Endothelial cell of umbilical vein (primary cell): ENCODE measurements at regions not wholly inside any gene's neighbourhood (a gene's known extent, or its start where the extent isn't known, plus 50 kb on each side); places are given as distances from the start of the nearest gene placed in this dataset.
"Not testable (repeated sequence)": the region's sequence is repeated elsewhere in the genome, so short reads cannot be mapped to it uniquely, and the experiment has no call there.

Source experiments
- BruUV-seq: library from RNA; stranded (reverse); fragments of 400-500 nt; replicated peaks from 2 replicates; lab custom pipeline; 2021; lab: Mats Ljungman, UMichigan
- CTCF ChIA-PET: fragments of 300-600, 350-600 bp; sonication (Branson Sonifier 250); formaldehyde crosslinking; loops from one replicate; lab custom pipeline; 2021; ENCODE audit warnings: antibody characterized with exemption, inconsistent platforms; lab: Charles Lee
- POLR2A ChIA-PET: fragments of 300-600, 350-600 bp; sonication (Branson Sonifier 250); formaldehyde crosslinking; loops from one replicate; lab custom pipeline; 2021; ENCODE audit warnings: antibody characterized with exemption, inconsistent platforms; lab: Charles Lee
- DNase-seq: peaks from one replicate; pipeline ENCODE4 v3.0.0-alpha.2; 2011; ENCODE audit warnings: low read depth, low spot score
- FAIRE-seq: peaks from 2 replicates; lab custom pipeline; 2011; peaks lifted over from hg19 to GRCh38; lab: Jason Lieb, UNC
- H2AFZ ChIP-seq: 2 replicates; pipeline ENCODE4 v1.6.0; 2012; ENCODE audit warnings: low read depth, low read length, control low read depth, inconsistent platforms
- H3K27ac ChIP-seq: 2 replicates; pipeline ENCODE4 v1.5.1; 2011; ENCODE audit warnings: low read depth, mild to moderate bottlenecking, control low read depth, low read length, moderate library complexity; ENCODE audit not compliant: insufficient read depth
- H3K27me3 ChIP-seq, 2 experiments: 2 replicates each; pipeline versions ENCODE4 v1.6.0 to v1.6.1; 2011; ENCODE audit warnings: low read length in 2 of 2, mixed read lengths in 1 of 2; ENCODE audit not compliant: control insufficient read depth in 2 of 2, insufficient read depth in 2 of 2
- H3K36me3 ChIP-seq, 2 experiments: 2 replicates in 1 of 2; 3 replicates in 1 of 2; pipeline ENCODE4 v1.5.1; 2011; ENCODE audit warnings: low read length in 2 of 2, mild to moderate bottlenecking in 1 of 2, moderate library complexity in 1 of 2; ENCODE audit not compliant: control insufficient read depth in 2 of 2, insufficient read depth in 2 of 2; ENCODE audit errors: extremely low read depth in 1 of 2
- H3K4me1 ChIP-seq: 3 replicates; pipeline ENCODE4 v1.5.1; 2011; ENCODE audit warnings: mild to moderate bottlenecking, low read length; ENCODE audit not compliant: control insufficient read depth, insufficient read depth; ENCODE audit errors: extremely low read depth
- H3K4me2 ChIP-seq: 2 replicates; pipeline ENCODE4 v1.6.1; 2011; ENCODE audit warnings: low read length, control low read depth, mixed read lengths; ENCODE audit not compliant: insufficient read depth
- H3K4me3 ChIP-seq, 3 experiments: fragments of 200-600 bp in 1 of 3; sonication (generic), shearing (Covaris generic) in 1 of 3; replicated peaks in 1 of 3; 2 replicates each; pipeline ENCODE4 v1.5.1; 2011 to 2016; ENCODE audit warnings: control low read depth in 3 of 3, low read length in 3 of 3, mild to moderate bottlenecking in 2 of 3, inconsistent platforms in 1 of 3, low read depth in 1 of 3, moderate library complexity in 1 of 3; ENCODE audit not compliant: insufficient read depth in 1 of 3
- H3K79me2 ChIP-seq: 2 replicates; pipeline ENCODE4 v1.6.0; 2012; ENCODE audit warnings: low read length, inconsistent platforms; ENCODE audit not compliant: control insufficient read depth, insufficient read depth
- H3K9ac ChIP-seq: replicated peaks from 2 replicates; pipeline ENCODE3; 2011; ENCODE audit warnings: low read length, control low read depth; ENCODE audit not compliant: insufficient read depth; ENCODE audit errors: extremely low read depth
- H3K9me1 ChIP-seq: replicated peaks from 3 replicates; pipeline ENCODE4 v1.6.0; 2011; ENCODE audit warnings: mild to moderate bottlenecking, low read length; ENCODE audit not compliant: control insufficient read depth, insufficient read depth; ENCODE audit errors: extremely low read depth
- H3K9me3 ChIP-seq: replicated peaks from 2 replicates; pipeline ENCODE4 v1.5.1; 2012; ENCODE audit warnings: low read length, inconsistent platforms; ENCODE audit not compliant: control insufficient read depth, insufficient read depth
- H4K20me1 ChIP-seq: replicated peaks from 2 replicates; pipeline ENCODE3; 2011; ENCODE audit warnings: mild to moderate bottlenecking, low read length; ENCODE audit not compliant: control insufficient read depth, insufficient read depth; ENCODE audit errors: extremely low read depth
- dilution Hi-C: fragments of 300-500 bp; cut with MboI; formaldehyde crosslinking; loops from one replicate; pipeline ENCODE4 v1.15.0; 2019; ENCODE audit warnings: low sequenced_read_pairs; ENCODE audit not compliant: extremely low pct_ligation_motif_present
- intact Hi-C: fragments of 100-400 bp; cut with micrococcal nuclease; formaldehyde crosslinking; loops from one replicate; pipeline ENCODE4 v1.10.0; 2022

GRCh38 chr16:15192197-15192596 is 98.1 kb upstream of the RRN3 start:
- H3K9me3 ChIP-seq, H3K27ac ChIP-seq, H4K20me1 ChIP-seq, CTCF ChIA-PET, BruUV-seq, H3K4me1 ChIP-seq, H3K4me3 ChIP-seq, H2AFZ ChIP-seq, H3K9ac ChIP-seq, dilution Hi-C loops, H3K4me2 ChIP-seq, H3K36me3 ChIP-seq, H3K27me3 ChIP-seq, POLR2A ChIA-PET, H3K9me1 ChIP-seq, intact Hi-C loops, FAIRE-seq, DNase-seq, H3K79me2 ChIP-seq: not testable (repeated sequence)

DNA sequence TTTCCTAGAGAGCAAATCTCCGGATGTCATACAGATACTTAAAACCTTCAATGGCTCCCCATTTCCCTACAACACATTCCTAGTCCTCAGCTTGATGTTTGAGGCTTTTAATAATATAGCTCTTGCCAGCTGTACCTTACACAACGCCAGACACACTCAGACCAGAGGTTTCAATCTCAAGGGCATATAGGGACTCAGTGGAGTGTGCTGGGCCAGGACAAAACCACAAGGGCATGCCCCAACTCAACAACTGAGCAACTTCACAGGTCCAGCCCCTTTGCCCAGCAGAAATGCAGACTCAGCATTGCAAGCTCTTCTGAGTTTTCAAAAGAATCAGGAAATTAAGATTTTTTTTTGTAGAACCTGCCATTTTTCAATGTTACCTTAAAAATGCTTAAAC is 95.4 kb upstream of the RRN3 start:
- H3K27ac ChIP-seq, dilution Hi-C loops, H3K9me1 ChIP-seq, H3K36me3 ChIP-seq, intact Hi-C loops, CTCF ChIA-PET, POLR2A ChIA-PET, H3K27me3 ChIP-seq, H3K79me2 ChIP-seq, H4K20me1 ChIP-seq, H3K9me3 ChIP-seq, H2AFZ ChIP-seq, H3K4me2 ChIP-seq, H3K9ac ChIP-seq, H3K4me3 ChIP-seq, H3K4me1 ChIP-seq, DNase-seq, FAIRE-seq, BruUV-seq: not testable (repeated sequence)
